ENCODE measurements at regions not wholly inside any gene's neighbourhood (a gene's known extent, or its start where the extent isn't known, plus 50 kb on each side); places are given as distances from the start of the nearest gene placed in this dataset.

- peak overlapping the region in 1 of 2 donors; percentile 23 for H3K9ac ChIP-seq (ENCODE audit: low read depth in 2 of 2, low read length in 2 of 2)
- peaks cover 5% of the 10 kb centered on the region for H3K4me1 ChIP-seq
- H3K4me3 ChIP-seq, result no peak overlapping the region
- TF ChIP-seq CTCF (IDR thresholded peaks at IDR 0.05), result no peak
- no peaks in the 10 kb centered on the region for H3K9me3 ChIP-seq
- H3K27me3 ChIP-seq, result no peaks in the 10 kb centered on the region
- peak; percentile 84 for DNase-seq
- intact Hi-C loops (cut with DNase I), result no loop called here
- H3K36me3 ChIP-seq, result no peaks in the 10 kb centered on the region
- peak overlapping the region; percentile 71 for H3K27ac ChIP-seq
Measured at GRCh38 chr17:72407336-72407909, 286.6 kb downstream of the SOX9 start.

GRCh38 chr17:72407931-72408330 is 287.1 kb downstream of the SOX9 start:
- no peak for TF ChIP-seq CTCF (IDR thresholded peaks at IDR 0.05)
- Histone ChIP-seq H3K27ac (peak overlapping the region; percentile 71), H3K4me3 (no peak overlapping the region), H3K9me3 (no peaks in the 10 kb centered on the region), H3K9ac (ENCODE audit: low read depth in 2 of 2, low read length in 2 of 2) (peak overlapping the region in 1 of 2 donors; percentile 23), H3K27me3 (no peaks in the 10 kb centered on the region), H3K4me1 (peaks cover 5% of the 10 kb centered on the region), H3K36me3 (no peaks in the 10 kb centered on the region)
- DNase-seq, result no peak
- intact Hi-C loops (cut with DNase I), result no loop called here

- H3K9ac ChIP-seq (ENCODE audit: low read depth in 2 of 2, low read length in 2 of 2), result no peak overlapping the region
- no peaks in the 10 kb centered on the region for H3K9me3 ChIP-seq
- H3K4me3 ChIP-seq, result no peak overlapping the region
- no peaks in the 10 kb centered on the region for H3K36me3 ChIP-seq
- peaks cover 5% of the 10 kb centered on the region for H3K4me1 ChIP-seq
- intact Hi-C loops (cut with DNase I), result no loop called here
- H3K27me3 ChIP-seq, result no peaks in the 10 kb centered on the region
- no peak for TF ChIP-seq CTCF (IDR thresholded peaks at IDR 0.05)
- no peak for DNase-seq
- peak overlapping the region; percentile 71 for H3K27ac ChIP-seq
Measured at GRCh38 chr17:72408641-72409040, 287.8 kb downstream of the SOX9 start.

- intact Hi-C loops (cut with DNase I), result no loop called here
- no peak for DNase-seq
- Histone ChIP-seq H3K4me3 (no peak overlapping the region), H3K4me1 (peaks cover 5% of the 10 kb centered on the region), H3K9ac (ENCODE audit: low read depth in 2 of 2, low read length in 2 of 2) (no peak overlapping the region), H3K36me3 (no peaks in the 10 kb centered on the region), H3K27ac (no peak overlapping the region), H3K27me3 (no peaks in the 10 kb centered on the region), H3K9me3 (no peaks in the 10 kb centered on the region)
- TF ChIP-seq CTCF (IDR thresholded peaks at IDR 0.05), result no peak
Measured at GRCh38 chr17:72409405-72410002, 288.7 kb downstream of the SOX9 start.

- Histone ChIP-seq H3K36me3 (no peaks in the 10 kb centered on the region), H3K4me1 (peaks cover 5% of the 10 kb centered on the region), H3K4me3 (no peak overlapping the region), H3K9me3 (no peaks in the 10 kb centered on the region), H3K27me3 (no peaks in the 10 kb centered on the region), H3K9ac (ENCODE audit: low read depth in 2 of 2, low read length in 2 of 2) (no peak overlapping the region), H3K27ac (no peak overlapping the region)
- intact Hi-C loops (cut with DNase I), result no loop called here
- TF ChIP-seq CTCF (IDR thresholded peaks at IDR 0.05), result no peak
- DNase-seq, result no peak
Measured at GRCh38 chr17:72411124-72411563, 290.3 kb downstream of the SOX9 start.

Data from colonic mucosa (tissue), 4 donors.